IMR-90 (cell line): ENCODE measurements at regions not wholly inside any gene's neighbourhood (a gene's known extent, or its start where the extent isn't known, plus 50 kb on each side); places are given as distances from the start of the nearest gene placed in this dataset.

Experiments used
- ATAC-seq: fragments of 200-7000 bp; cut with Tn5 transposase; 2 replicates; pipeline ENCODE4 v1.9.1; 2020; ENCODE audit warnings: low read depth, mild to moderate bottlenecking, moderate library complexity
- BruUV-seq: library from RNA; stranded (reverse); fragments of 400-500 nt; replicated peaks from 2 replicates; lab custom pipeline; 2021; lab: Mats Ljungman, UMichigan
- CTCF ChIA-PET: fragments of 300-600 bp; formaldehyde crosslinking; extraction: SDS; loops from one replicate; lab custom pipeline; 2021; ENCODE audit warnings: antibody characterized with exemption; lab: Yijun Ruan, JAX
- POLR2A ChIA-PET: fragments of 300-600 bp; sonication (Branson Sonifier 250); formaldehyde crosslinking; loops from one replicate; lab custom pipeline; 2022; ENCODE audit warnings: antibody characterized with exemption; ENCODE audit not compliant: unreplicated experiment; lab: Charles Lee
- DNase-seq: peaks from one replicate; pipeline ENCODE4 v3.0.0; 2013
- H2AFZ ChIP-seq: replicated peaks from 2 replicates; pipeline ENCODE3; 2013; ENCODE audit warnings: low read length, mild to moderate bottlenecking; ENCODE audit not compliant: poor library complexity
- H2AK5ac ChIP-seq: 2 replicates; pipeline ENCODE4 v1.6.1; 2013; ENCODE audit warnings: low read depth, low read length, inconsistent platforms
- H2AK9ac ChIP-seq: replicated peaks from 2 replicates; pipeline ENCODE3; 2013; ENCODE audit warnings: mild to moderate bottlenecking, low read depth, low read length, moderate library complexity; ENCODE audit not compliant: poor library complexity
- H2BK120ac ChIP-seq: 2 replicates; pipeline ENCODE4 v1.6.1; 2013; ENCODE audit warnings: low read depth, low read length, inconsistent platforms
- H2BK15ac ChIP-seq: 3 replicates; pipeline ENCODE4 v1.6.1; 2013; ENCODE audit warnings: low read depth, low read length, inconsistent platforms
- H2BK20ac ChIP-seq: 2 replicates; pipeline ENCODE4 v1.6.1; 2013; ENCODE audit warnings: low read depth, mild to moderate bottlenecking, inconsistent platforms, low read length, moderate library complexity
- H2BK5ac ChIP-seq: 2 replicates; pipeline ENCODE4 v1.6.1; 2013; ENCODE audit warnings: mild to moderate bottlenecking, low read depth, low read length, inconsistent platforms; ENCODE audit not compliant: poor library complexity, severe bottlenecking
- H3K14ac ChIP-seq: replicated peaks from 2 replicates; pipeline ENCODE4 v1.6.1; 2013; ENCODE audit warnings: low read depth, low read length, inconsistent platforms
- H3K18ac ChIP-seq: 2 replicates; pipeline ENCODE4 v1.6.1; 2013; ENCODE audit warnings: low read depth, low read length, control low read depth
- H3K23ac ChIP-seq: 2 replicates; pipeline ENCODE4 v1.6.1; 2013; ENCODE audit warnings: low read depth, low read length, inconsistent platforms
- H3K27ac ChIP-seq: 2 replicates; pipeline ENCODE4 v1.5.1; 2013; ENCODE audit warnings: mild to moderate bottlenecking, control low read depth, low read length; ENCODE audit not compliant: insufficient read depth
- H3K27me3 ChIP-seq: 2 replicates; pipeline ENCODE4 v1.6.1; 2013; ENCODE audit warnings: low read length; ENCODE audit not compliant: control insufficient read depth, insufficient read depth
- H3K36me3 ChIP-seq: 2 replicates; pipeline ENCODE4 v1.6.1; 2013; ENCODE audit warnings: low read length, mixed read lengths; ENCODE audit not compliant: control insufficient read depth, insufficient read depth
- H3K4ac ChIP-seq: 2 replicates; pipeline ENCODE4 v1.6.1; 2013; ENCODE audit warnings: low read depth, low read length, inconsistent platforms
- H3K4me1 ChIP-seq: 2 replicates; pipeline ENCODE4 v1.6.1; 2013; ENCODE audit warnings: low read length, mixed read lengths; ENCODE audit not compliant: control insufficient read depth, insufficient read depth
- H3K4me2 ChIP-seq: 2 replicates; pipeline ENCODE4 v1.6.1; 2013; ENCODE audit warnings: low read depth, mild to moderate bottlenecking, control low read depth, low read length, moderate library complexity
- H3K4me3 ChIP-seq: 2 replicates; pipeline ENCODE4 v1.5.1; 2013; ENCODE audit warnings: low read depth, mild to moderate bottlenecking, control low read depth, low read length, moderate library complexity; ENCODE audit not compliant: insufficient read depth
- H3K56ac ChIP-seq: 2 replicates; pipeline ENCODE4 v1.6.1; 2013; ENCODE audit warnings: low read length, inconsistent platforms; ENCODE audit not compliant: insufficient read depth; ENCODE audit errors: extremely low read depth
- H3K79me1 ChIP-seq, 2 experiments: 2 replicates each; pipeline ENCODE4 v1.6.1; 2013; ENCODE audit warnings: low read length in 2 of 2, inconsistent platforms in 1 of 2, low read depth in 1 of 2
- H3K9ac ChIP-seq: 2 replicates; pipeline ENCODE4 v1.6.1; 2013; ENCODE audit warnings: low read depth, low read length, control low read depth
- H3K9me1 ChIP-seq: 2 replicates; pipeline ENCODE4 v1.6.1; 2013; ENCODE audit warnings: low read length, inconsistent platforms; ENCODE audit not compliant: insufficient read depth
- H3K9me3 ChIP-seq: 2 replicates; pipeline ENCODE4 v1.6.1; 2013; ENCODE audit warnings: low read length; ENCODE audit not compliant: control insufficient read depth, insufficient read depth
- H4K20me1 ChIP-seq: 2 replicates; pipeline ENCODE4 v1.6.1; 2013; ENCODE audit warnings: low read length, inconsistent platforms; ENCODE audit not compliant: insufficient read depth
- H4K5ac ChIP-seq: 2 replicates; pipeline ENCODE4 v1.6.1; 2013; ENCODE audit warnings: mild to moderate bottlenecking, low read depth, low read length, control low read depth
- H4K8ac ChIP-seq, 2 experiments: 2 replicates each; pipeline ENCODE4 v1.6.1; 2013; ENCODE audit warnings: low read depth in 2 of 2, low read length in 2 of 2, control low read depth in 1 of 2, inconsistent platforms in 1 of 2
- H4K91ac ChIP-seq: 2 replicates; pipeline ENCODE4 v1.6.1; 2013; ENCODE audit warnings: low read depth, low read length, inconsistent platforms; ENCODE audit not compliant: insufficient read depth
- BHLHE40 ChIP-seq: fragments of 150-350 bp; IDR thresholded peaks from 2 replicates; pipeline ENCODE4 v1.6.1; 2016; ENCODE audit warnings: mild to moderate bottlenecking, low read depth, low read length
- CEBPB ChIP-seq: IDR thresholded peaks from 2 replicates; pipeline ENCODE4 v1.6.1; 2012; ENCODE audit warnings: low read depth, low read length, improper control_type of control experiment
- CHD1 ChIP-seq: IDR thresholded peaks from 2 replicates; pipeline ENCODE4 v1.6.1; 2012; ENCODE audit warnings: low read depth, low read length, improper control_type of control experiment
- FOS ChIP-seq: fragments of 150-350 bp; IDR thresholded peaks from 2 replicates; pipeline ENCODE4 v1.6.1; 2016; ENCODE audit warnings: low read depth, low read length
- MAFK ChIP-seq: IDR thresholded peaks from 2 replicates; pipeline ENCODE4 v1.6.1; 2012; ENCODE audit warnings: low read depth, low read length, improper control_type of control experiment
- MAZ ChIP-seq: IDR thresholded peaks from 2 replicates; pipeline ENCODE4 v1.6.1; 2012; ENCODE audit warnings: low read depth, mild to moderate bottlenecking, low read length, improper control_type of control experiment, moderate library complexity, borderline replicate concordance
- MXI1 ChIP-seq: IDR thresholded peaks from 2 replicates; pipeline ENCODE4 v1.6.1; 2012; ENCODE audit warnings: low read depth, mild to moderate bottlenecking, low read length, moderate library complexity, borderline replicate concordance
- NFE2L2 ChIP-seq: fragments of 150-350 bp; IDR thresholded peaks from 2 replicates; pipeline ENCODE4 v1.6.1; 2016; ENCODE audit warnings: low read depth, mild to moderate bottlenecking, low read length
- POLR2A ChIP-seq: IDR thresholded peaks from 2 replicates; pipeline ENCODE4 v1.6.1; 2012; ENCODE audit warnings: mild to moderate bottlenecking, low read depth, low read length
- RAD21 ChIP-seq: IDR thresholded peaks from 2 replicates; pipeline ENCODE4 v1.6.1; 2012; ENCODE audit warnings: low read length, improper control_type of control experiment
- RCOR1 ChIP-seq: IDR thresholded peaks from 2 replicates; pipeline ENCODE4 v1.6.1; 2012; ENCODE audit warnings: mild to moderate bottlenecking, low read length, improper control_type of control experiment; ENCODE audit not compliant: insufficient replicate concordance
- SMC3 ChIP-seq: fragments of 150-350 bp; IDR thresholded peaks from 2 replicates; pipeline ENCODE4 v1.6.1; 2016; ENCODE audit warnings: low read depth, mild to moderate bottlenecking, antibody characterized with exemption, low read length, moderate library complexity
- WGBS, 2 experiments: methylation state at CpG; one replicate each; pipeline versions ENCODE4 v1.1.5 to v1.1.7; 2013; ENCODE audit warnings: missing lambda C conversion rate in 2 of 2; ENCODE audit not compliant: insufficient read length in 1 of 2; ENCODE audit errors: extremely low coverage in 2 of 2; 5-methylcytosine and 5-hydroxymethylcytosine counted together
- dilution Hi-C: fragments of 300-500 bp; cut with HindIII; formaldehyde crosslinking; loops from one replicate; pipeline ENCODE4 v1.14.3; 2018; ENCODE audit warnings: low sequenced_read_pairs; ENCODE audit not compliant: unreplicated experiment
- in situ Hi-C: fragments of 300-500 bp; cut with MboI; formaldehyde crosslinking; loops from 3 replicates; pipeline ENCODE4 v1.14.3; 2019; ENCODE audit warnings: low sequenced_read_pairs, inconsistent platforms, mixed read lengths
- intact Hi-C: fragments of 100-400 bp; cut with micrococcal nuclease; formaldehyde crosslinking; loops from 2 replicates; pipeline ENCODE4 v1.10.0; 2022
- TF ChIP-seq, protein P1 (sequence below): fragments of 150-350 bp; IDR thresholded peaks from 2 replicates; pipeline ENCODE4 v1.6.1; 2016; ENCODE audit warnings: low read depth, mild to moderate bottlenecking, low read length, moderate library complexity, borderline replicate concordance
- TF ChIP-seq, protein P2 (sequence below): fragments of 150-350 bp; IDR thresholded peaks from 2 replicates; pipeline ENCODE4 v1.6.1; 2017; ENCODE audit warnings: mild to moderate bottlenecking, antibody characterized with exemption, low read length, low read depth
- TF ChIP-seq, protein P3 (sequence below): conservative IDR thresholded peaks from 2 replicates; pipeline ENCODE4 v1.5.1; 2012; ENCODE audit warnings: mild to moderate bottlenecking, low read depth, low read length, improper control_type of control experiment

DNA sequence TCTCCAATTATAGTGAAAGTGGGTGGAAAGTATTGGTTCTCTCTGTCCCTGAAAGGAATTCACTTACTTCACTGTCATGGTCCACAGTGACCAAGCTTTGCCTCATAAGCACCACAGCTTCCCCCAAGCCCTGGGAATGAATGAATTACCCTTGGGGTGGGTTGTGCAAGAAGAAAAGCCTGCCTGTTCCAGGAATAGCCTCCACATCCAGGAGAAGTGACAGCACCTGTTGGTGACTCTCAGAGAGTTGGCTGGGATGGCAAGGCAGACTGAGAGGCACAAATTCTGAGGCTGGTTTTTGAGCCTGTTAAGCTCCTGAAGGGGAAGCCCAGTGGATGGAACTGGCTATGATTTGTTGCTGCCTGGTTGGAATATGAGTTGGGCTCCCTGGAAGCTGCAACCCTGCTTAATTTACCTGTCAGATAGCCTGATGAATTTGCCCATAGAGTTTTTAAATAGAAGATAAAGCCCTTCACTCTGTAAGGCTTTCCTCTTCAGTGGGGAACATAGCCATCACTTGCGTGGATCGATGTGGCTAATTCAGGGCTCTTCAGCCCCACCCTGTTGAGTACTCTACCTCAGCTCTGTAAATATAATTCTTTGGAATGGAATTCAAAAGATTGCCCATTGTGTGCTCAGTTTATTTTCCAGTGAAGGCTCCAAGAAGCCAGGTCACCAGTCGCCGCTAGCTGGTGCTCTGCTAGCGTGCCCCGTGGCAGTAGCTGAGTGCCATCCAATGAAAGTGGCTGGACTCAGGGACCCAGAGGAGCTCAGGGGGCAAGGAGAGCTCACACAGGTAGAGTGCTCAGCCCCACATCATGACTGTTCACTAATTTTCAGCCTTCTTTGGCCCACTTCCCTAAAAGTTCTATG, 479.3 kb downstream of the IRS1 start:
- POLR2A ChIA-PET = no interaction called here
- dilution Hi-C loops = no loop called here
- Histone ChIP-seq H2BK120ac (peak overlapping the region; percentile 22; the same call in 1 of the 2 replicates), H3K9ac (no peak overlapping the region), H3K4ac (no peak overlapping the region), H3K36me3 (no peaks in the 10 kb centered on the region), H3K4me3 (no peak overlapping the region), H2AFZ (no peak overlapping the region), H3K27ac (no peak overlapping the region), H4K91ac (no peak overlapping the region), H3K79me1 (no peaks in the 10 kb centered on the region), H3K9me1 (no peaks in the 10 kb centered on the region), H2AK9ac (no peak overlapping the region), H4K20me1 (no peaks in the 10 kb centered on the region), H3K9me3 (no peaks in the 10 kb centered on the region), H3K4me1 (no peaks in the 10 kb centered on the region), H2BK5ac (no peak overlapping the region), H3K56ac (no peak overlapping the region), H2BK15ac (no peak overlapping the region), H4K8ac (no peak overlapping the region), H3K27me3 (no peaks in the 10 kb centered on the region), H2BK20ac (no peak overlapping the region), H3K23ac (no peak overlapping the region), H4K5ac (no peak overlapping the region), H3K18ac (no peak overlapping the region), H3K14ac (0 out of 2 replicates have a peak overlapping the region, but pooled peaks have one; percentile 26), H2AK5ac (no peak overlapping the region), H3K4me2 (no peak overlapping the region)
- DNase-seq (no peak), ATAC-seq (no peak)
- no CpG with 5 or more reads among the region's 6 CpGs for WGBS, 2 experiments
- in situ Hi-C loops = no loop called here
- BruUV-seq = no TSS peak
- CTCF ChIA-PET = no interaction called here
- intact Hi-C loops = no loop called here
- TF ChIP-seq RAD21 = no peak
- no peak for TF ChIP-seq MAFK
- TF ChIP-seq MXI1 = no peak
- no peak for TF ChIP-seq MAZ
- no peak for TF ChIP-seq POLR2A
- TF ChIP-seq, protein P1, sequence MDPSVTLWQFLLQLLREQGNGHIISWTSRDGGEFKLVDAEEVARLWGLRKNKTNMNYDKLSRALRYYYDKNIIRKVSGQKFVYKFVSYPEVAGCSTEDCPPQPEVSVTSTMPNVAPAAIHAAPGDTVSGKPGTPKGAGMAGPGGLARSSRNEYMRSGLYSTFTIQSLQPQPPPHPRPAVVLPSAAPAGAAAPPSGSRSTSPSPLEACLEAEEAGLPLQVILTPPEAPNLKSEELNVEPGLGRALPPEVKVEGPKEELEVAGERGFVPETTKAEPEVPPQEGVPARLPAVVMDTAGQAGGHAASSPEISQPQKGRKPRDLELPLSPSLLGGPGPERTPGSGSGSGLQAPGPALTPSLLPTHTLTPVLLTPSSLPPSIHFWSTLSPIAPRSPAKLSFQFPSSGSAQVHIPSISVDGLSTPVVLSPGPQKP = no peak
- no peak for TF ChIP-seq BHLHE40
- no peak for TF ChIP-seq CEBPB
- TF ChIP-seq, protein P2, sequence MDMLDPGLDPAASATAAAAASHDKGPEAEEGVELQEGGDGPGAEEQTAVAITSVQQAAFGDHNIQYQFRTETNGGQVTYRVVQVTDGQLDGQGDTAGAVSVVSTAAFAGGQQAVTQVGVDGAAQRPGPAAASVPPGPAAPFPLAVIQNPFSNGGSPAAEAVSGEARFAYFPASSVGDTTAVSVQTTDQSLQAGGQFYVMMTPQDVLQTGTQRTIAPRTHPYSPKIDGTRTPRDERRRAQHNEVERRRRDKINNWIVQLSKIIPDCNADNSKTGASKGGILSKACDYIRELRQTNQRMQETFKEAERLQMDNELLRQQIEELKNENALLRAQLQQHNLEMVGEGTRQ = no peak
- no peak for TF ChIP-seq NFE2L2
- TF ChIP-seq, protein P3, sequence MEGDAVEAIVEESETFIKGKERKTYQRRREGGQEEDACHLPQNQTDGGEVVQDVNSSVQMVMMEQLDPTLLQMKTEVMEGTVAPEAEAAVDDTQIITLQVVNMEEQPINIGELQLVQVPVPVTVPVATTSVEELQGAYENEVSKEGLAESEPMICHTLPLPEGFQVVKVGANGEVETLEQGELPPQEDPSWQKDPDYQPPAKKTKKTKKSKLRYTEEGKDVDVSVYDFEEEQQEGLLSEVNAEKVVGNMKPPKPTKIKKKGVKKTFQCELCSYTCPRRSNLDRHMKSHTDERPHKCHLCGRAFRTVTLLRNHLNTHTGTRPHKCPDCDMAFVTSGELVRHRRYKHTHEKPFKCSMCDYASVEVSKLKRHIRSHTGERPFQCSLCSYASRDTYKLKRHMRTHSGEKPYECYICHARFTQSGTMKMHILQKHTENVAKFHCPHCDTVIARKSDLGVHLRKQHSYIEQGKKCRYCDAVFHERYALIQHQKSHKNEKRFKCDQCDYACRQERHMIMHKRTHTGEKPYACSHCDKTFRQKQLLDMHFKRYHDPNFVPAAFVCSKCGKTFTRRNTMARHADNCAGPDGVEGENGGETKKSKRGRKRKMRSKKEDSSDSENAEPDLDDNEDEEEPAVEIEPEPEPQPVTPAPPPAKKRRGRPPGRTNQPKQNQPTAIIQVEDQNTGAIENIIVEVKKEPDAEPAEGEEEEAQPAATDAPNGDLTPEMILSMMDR = no peak
- no peak for TF ChIP-seq RCOR1
- TF ChIP-seq SMC3 = no peak
- no peak for TF ChIP-seq FOS
- TF ChIP-seq CHD1 = no peak
